MG63 (cell line): ENCODE measurements at regions not wholly inside any gene's neighbourhood (a gene's known extent, or its start where the extent isn't known, plus 50 kb on each side); places are given as distances from the start of the nearest gene placed in this dataset.

ENCODE experiments used
- DNase-seq: peaks from one replicate; pipeline ENCODE4 v3.0.0-alpha.2; 2020
- H3K27me3 ChIP-seq: fragments of 250-450 bp; sonication (Bioruptor Pico); 2 replicates; pipeline ENCODE4 v1.5.1; 2020; ENCODE audit warnings: mild to moderate bottlenecking, moderate library complexity
- H3K36me3 ChIP-seq: fragments of 250-450 bp; sonication (Bioruptor Pico); 2 replicates; pipeline ENCODE4 v1.5.1; 2020; ENCODE audit warnings: mild to moderate bottlenecking, moderate library complexity
- H3K4me3 ChIP-seq: fragments of 250-450 bp; sonication (Bioruptor Pico); 2 replicates; pipeline ENCODE4 v1.5.1; 2020; ENCODE audit warnings: mild to moderate bottlenecking, moderate library complexity
- H3K9me3 ChIP-seq: fragments of 250-450 bp; sonication (Bioruptor Pico); 2 replicates; pipeline ENCODE4 v1.5.1; 2020; ENCODE audit warnings: mild to moderate bottlenecking, moderate library complexity

- no peaks in the 10 kb centered on the region for H3K9me3 ChIP-seq
- no peak for DNase-seq
- H3K36me3 ChIP-seq, result no peaks in the 10 kb centered on the region
- H3K4me3 ChIP-seq, result no peak overlapping the region
- H3K27me3 ChIP-seq, result no peaks in the 10 kb centered on the region
Measured at GRCh38 chr6:25173246-25173645, 105.9 kb upstream of the CARMIL1 start.

- Histone ChIP-seq H3K4me3 (no peak overlapping the region), H3K27me3 (no peaks in the 10 kb centered on the region), H3K9me3 (no peaks in the 10 kb centered on the region), H3K36me3 (no peaks in the 10 kb centered on the region)
- peak; percentile 33 for DNase-seq
Measured at GRCh38 chr6:25173951-25174474, 105.2 kb upstream of the CARMIL1 start.

GRCh38 chr6:25174678-25175077, 104.5 kb upstream of the CARMIL1 start:
- Histone ChIP-seq H3K4me3 (no peak overlapping the region), H3K9me3 (no peaks in the 10 kb centered on the region), H3K36me3 (no peaks in the 10 kb centered on the region), H3K27me3 (no peaks in the 10 kb centered on the region)
- DNase-seq, result no peak

- H3K9me3 ChIP-seq, result no peaks in the 10 kb centered on the region
- H3K4me3 ChIP-seq, result no peak overlapping the region
- no peaks in the 10 kb centered on the region for H3K36me3 ChIP-seq
- no peaks in the 10 kb centered on the region for H3K27me3 ChIP-seq
- no peak for DNase-seq
Measured at GRCh38 chr6:25175196-25175595, 104.0 kb upstream of the CARMIL1 start.

GRCh38 chr6:25175681-25176080, 103.5 kb upstream of the CARMIL1 start:
- DNase-seq, result no peak
- no peaks in the 10 kb centered on the region for H3K27me3 ChIP-seq
- H3K36me3 ChIP-seq, result no peaks in the 10 kb centered on the region
- no peak overlapping the region for H3K4me3 ChIP-seq
- no peaks in the 10 kb centered on the region for H3K9me3 ChIP-seq

- no peaks in the 10 kb centered on the region for H3K9me3 ChIP-seq
- no peaks in the 10 kb centered on the region for H3K36me3 ChIP-seq
- H3K27me3 ChIP-seq, result no peaks in the 10 kb centered on the region
- H3K4me3 ChIP-seq, result no peak overlapping the region
- DNase-seq, result no peak
Measured at GRCh38 chr6:25176466-25176865, 102.7 kb upstream of the CARMIL1 start.

- Histone ChIP-seq H3K4me3 (no peak overlapping the region), H3K27me3 (no peaks in the 10 kb centered on the region), H3K9me3 (no peaks in the 10 kb centered on the region), H3K36me3 (no peaks in the 10 kb centered on the region)
- DNase-seq, result no peak
Measured at GRCh38 chr6:25177500-25178028, 101.6 kb upstream of the CARMIL1 start.

- H3K9me3 ChIP-seq, result no peaks in the 10 kb centered on the region
- DNase-seq, result no peak
- no peaks in the 10 kb centered on the region for H3K27me3 ChIP-seq
- no peak overlapping the region for H3K4me3 ChIP-seq
- no peaks in the 10 kb centered on the region for H3K36me3 ChIP-seq
Measured at GRCh38 chr6:25178336-25179035, 100.7 kb upstream of the CARMIL1 start.

- Histone ChIP-seq H3K4me3 (no peak overlapping the region), H3K36me3 (no peaks in the 10 kb centered on the region)
Measured at GRCh38 chr6:25179051-25179778, 100.0 kb upstream of the CARMIL1 start.

GRCh38 chr6:25180630-25181349, 98.4 kb upstream of the CARMIL1 start:
- H3K9me3 ChIP-seq, result no peaks in the 10 kb centered on the region
- H3K36me3 ChIP-seq, result no peaks in the 10 kb centered on the region
- no peak overlapping the region for H3K4me3 ChIP-seq
- no peaks in the 10 kb centered on the region for H3K27me3 ChIP-seq
- no peak for DNase-seq

More at GRCh38 chr6:25179051-25179778, 100.0 kb upstream of the CARMIL1 start:
- no peak for DNase-seq
- no peaks in the 10 kb centered on the region for H3K27me3 ChIP-seq
- H3K9me3 ChIP-seq, result no peaks in the 10 kb centered on the region

- no peak overlapping the region for H3K4me3 ChIP-seq
- H3K9me3 ChIP-seq, result no peaks in the 10 kb centered on the region
Measured at GRCh38 chr6:25181350-25181724, 97.8 kb upstream of the CARMIL1 start.

GRCh38 chr6:25181923-25182322, 97.3 kb upstream of the CARMIL1 start:
- Histone ChIP-seq H3K36me3 (no peaks in the 10 kb centered on the region), H3K4me3 (no peak overlapping the region), H3K9me3 (no peaks in the 10 kb centered on the region), H3K27me3 (no peaks in the 10 kb centered on the region)
- no peak for DNase-seq

More at GRCh38 chr6:25181350-25181724, 97.8 kb upstream of the CARMIL1 start:
- Histone ChIP-seq H3K27me3 (no peaks in the 10 kb centered on the region), H3K36me3 (no peaks in the 10 kb centered on the region)
- DNase-seq, result no peak

GRCh38 chr6:25186919-25187318, 92.3 kb upstream of the CARMIL1 start:
- Histone ChIP-seq H3K9me3 (no peaks in the 10 kb centered on the region), H3K4me3 (no peak overlapping the region), H3K27me3 (no peaks in the 10 kb centered on the region), H3K36me3 (no peaks in the 10 kb centered on the region)
- DNase-seq, result no peak

GRCh38 chr6:25188232-25188631, 90.9 kb upstream of the CARMIL1 start:
- H3K36me3 ChIP-seq, result no peaks in the 10 kb centered on the region
- no peaks in the 10 kb centered on the region for H3K27me3 ChIP-seq
- no peak overlapping the region for H3K4me3 ChIP-seq
- no peaks in the 10 kb centered on the region for H3K9me3 ChIP-seq
- no peak for DNase-seq

- DNase-seq, result peak; percentile 72
- H3K9me3 ChIP-seq, result no peaks in the 10 kb centered on the region
- H3K27me3 ChIP-seq, result no peaks in the 10 kb centered on the region
- no peak overlapping the region for H3K4me3 ChIP-seq
- no peaks in the 10 kb centered on the region for H3K36me3 ChIP-seq
Measured at GRCh38 chr6:25192590-25193459, 86.3 kb upstream of the CARMIL1 start.

GRCh38 chr6:25193460-25194171, 85.6 kb upstream of the CARMIL1 start:
- no peaks in the 10 kb centered on the region for H3K9me3 ChIP-seq
- no peaks in the 10 kb centered on the region for H3K27me3 ChIP-seq
- H3K36me3 ChIP-seq, result no peaks in the 10 kb centered on the region
- peak overlapping the region; percentile 26; the same call in 1 of the 2 replicates for H3K4me3 ChIP-seq
- peak; percentile 47 for DNase-seq
